H9 (cell line): ENCODE measurements at regions not wholly inside any gene's neighbourhood (a gene's known extent, or its start where the extent isn't known, plus 50 kb on each side); places are given as distances from the start of the nearest gene placed in this dataset.

Experiments used
- DNase-seq: peaks from one replicate; pipeline ENCODE4 v3.0.0-alpha.2; 2017
- H2AFZ ChIP-seq: one replicate; pipeline ENCODE4 v1.6.1; 2013; ENCODE audit warnings: mild to moderate bottlenecking, low read length, control low read depth, moderate library complexity
- H2AK5ac ChIP-seq: 2 replicates; pipeline ENCODE4 v1.6.1; 2013; ENCODE audit warnings: low read length, control low read depth, mixed read lengths; ENCODE audit not compliant: insufficient read length
- H2BK120ac ChIP-seq: one replicate; pipeline ENCODE4 v1.6.1; 2013; ENCODE audit warnings: low read depth, mild to moderate bottlenecking, low read length, control low read depth, inconsistent platforms; ENCODE audit not compliant: poor library complexity, severe bottlenecking
- H2BK12ac ChIP-seq: 2 replicates; pipeline ENCODE4 v1.6.1; 2013; ENCODE audit warnings: low read length, control low read depth, mixed read lengths, low read depth; ENCODE audit not compliant: insufficient read length
- H2BK15ac ChIP-seq: 2 replicates; pipeline ENCODE4 v1.6.1; 2013; ENCODE audit warnings: low read depth, low read length, control low read depth
- H2BK20ac ChIP-seq: one replicate; pipeline ENCODE4 v1.6.1; 2013; ENCODE audit warnings: low read depth, mild to moderate bottlenecking, low read length, control low read depth, inconsistent platforms; ENCODE audit not compliant: poor library complexity, severe bottlenecking
- H2BK5ac ChIP-seq: 2 replicates; pipeline ENCODE4 v1.6.1; 2013; ENCODE audit warnings: low read length, control low read depth, mixed read lengths; ENCODE audit not compliant: insufficient read length
- H3K14ac ChIP-seq: 2 replicates; pipeline ENCODE4 v1.6.1; 2013; ENCODE audit warnings: low read length, control low read depth; ENCODE audit not compliant: insufficient read depth
- H3K18ac ChIP-seq: 2 replicates; pipeline ENCODE4 v1.6.1; 2013; ENCODE audit warnings: low read depth, mild to moderate bottlenecking, mixed read lengths, low read length, control low read depth; ENCODE audit not compliant: insufficient read length
- H3K23ac ChIP-seq: 2 replicates; pipeline ENCODE4 v1.6.1; 2013; ENCODE audit warnings: low read length, control low read depth, mixed read lengths, low read depth; ENCODE audit not compliant: insufficient read length
- H3K23me2 ChIP-seq: 2 replicates; pipeline ENCODE4 v1.6.1; 2013; ENCODE audit warnings: low read depth, mild to moderate bottlenecking, mixed read lengths, low read length, control low read depth; ENCODE audit not compliant: insufficient read length, poor library complexity, severe bottlenecking
- H3K27ac ChIP-seq: 2 replicates; pipeline ENCODE4 v1.5.1; 2013; ENCODE audit warnings: low read length, control low read depth, mixed read lengths, low read depth; ENCODE audit not compliant: insufficient read length
- H3K27me3 ChIP-seq: 2 replicates; pipeline ENCODE4 v1.6.1; 2013; ENCODE audit warnings: low read length, control low read depth, inconsistent platforms; ENCODE audit not compliant: insufficient read depth
- H3K4ac ChIP-seq: 2 replicates; pipeline ENCODE4 v1.6.1; 2013; ENCODE audit warnings: low read depth, mild to moderate bottlenecking, control low read depth, inconsistent platforms, low read length, moderate library complexity
- H3K4me1 ChIP-seq: 2 replicates; pipeline ENCODE4 v1.6.1; 2013; ENCODE audit warnings: low read length, control low read depth, inconsistent platforms; ENCODE audit not compliant: insufficient read depth
- H3K4me2 ChIP-seq: 2 replicates; pipeline ENCODE4 v1.6.1; 2013; ENCODE audit warnings: low read length, control low read depth, mixed read lengths; ENCODE audit not compliant: insufficient read length, insufficient read depth
- H3K56ac ChIP-seq: 2 replicates; pipeline ENCODE4 v1.6.1; 2013; ENCODE audit warnings: low read depth, mild to moderate bottlenecking, mixed read lengths, low read length, control low read depth; ENCODE audit not compliant: insufficient read length
- H3K79me1 ChIP-seq: 2 replicates; pipeline ENCODE4 v1.6.1; 2013; ENCODE audit warnings: low read depth, mild to moderate bottlenecking, moderate library complexity, low read length, control low read depth, inconsistent platforms; ENCODE audit not compliant: insufficient read depth, poor library complexity, severe bottlenecking
- H3K79me2 ChIP-seq: 2 replicates; pipeline ENCODE4 v1.6.1; 2013; ENCODE audit warnings: low read length, control low read depth, inconsistent platforms; ENCODE audit not compliant: insufficient read depth
- H3K9ac ChIP-seq: 2 replicates; pipeline ENCODE4 v1.6.1; 2013; ENCODE audit warnings: low read length, control low read depth, mixed read lengths; ENCODE audit not compliant: insufficient read length; ENCODE audit errors: extremely low read depth
- H3K9me3 ChIP-seq: one replicate; pipeline ENCODE4 v1.6.1; 2013; ENCODE audit warnings: low read depth, low read length, inconsistent platforms; ENCODE audit not compliant: control insufficient read depth
- H3T11ph ChIP-seq: one replicate; pipeline ENCODE4 v1.6.1; 2013; ENCODE audit warnings: mild to moderate bottlenecking, low read length, control low read depth, inconsistent platforms
- H4K20me1 ChIP-seq: one replicate; pipeline ENCODE4 v1.6.1; 2013; ENCODE audit not compliant: control insufficient read depth, insufficient read length, insufficient read depth
- H4K5ac ChIP-seq: 2 replicates; pipeline ENCODE4 v1.6.1; 2013; ENCODE audit warnings: low read depth, mild to moderate bottlenecking, mixed read lengths, low read length, control low read depth; ENCODE audit not compliant: insufficient read length
- H4K8ac ChIP-seq: replicated peaks from 2 replicates; pipeline ENCODE4 v1.6.1; 2013; ENCODE audit warnings: low read length, control low read depth, mixed read lengths, low read depth; ENCODE audit not compliant: insufficient read length
- H4K91ac ChIP-seq: 2 replicates; pipeline ENCODE4 v1.6.1; 2013; ENCODE audit warnings: low read depth, mild to moderate bottlenecking, moderate library complexity, mixed read lengths, low read length, control low read depth; ENCODE audit not compliant: insufficient read length
- H3K27ac Mint-ChIP-seq, 3 experiments: 2 replicates in 2 of 3; 3 replicates in 1 of 3; pipeline ENCODE4 v1.8.0; 2020 to 2021; ENCODE audit warnings: mixed read lengths in 3 of 3, mild to moderate bottlenecking in 1 of 3, moderate library complexity in 1 of 3
- H3K27me3 Mint-ChIP-seq: 2 replicates; pipeline ENCODE4 v1.8.0; 2021; ENCODE audit warnings: low read depth, mild to moderate bottlenecking, moderate library complexity, mixed read lengths
- H3K36me3 Mint-ChIP-seq, 3 experiments: 2 replicates in 2 of 3; 3 replicates in 1 of 3; pipeline ENCODE4 v1.8.0; 2020 to 2021; ENCODE audit warnings: low read depth in 3 of 3, mixed read lengths in 3 of 3; ENCODE audit not compliant: insufficient read depth in 1 of 3
- H3K4me1 Mint-ChIP-seq, 2 experiments: 2 replicates each; pipeline ENCODE4 v1.8.0; 2020; ENCODE audit warnings: mixed read lengths in 2 of 2
- H3K4me3 Mint-ChIP-seq, 2 experiments: 2 replicates in 1 of 2; 3 replicates in 1 of 2; pipeline ENCODE4 v1.8.0; 2020 to 2021; ENCODE audit warnings: mild to moderate bottlenecking in 2 of 2, mixed read lengths in 2 of 2, moderate library complexity in 1 of 2
- H3K9me3 Mint-ChIP-seq, 2 experiments: 2 replicates in 1 of 2; 3 replicates in 1 of 2; pipeline ENCODE4 v1.8.0; 2020; ENCODE audit warnings: mild to moderate bottlenecking in 2 of 2, mixed read lengths in 2 of 2, moderate library complexity in 1 of 2
- WGBS: extraction: QIAGEN DNeasy Blood & Tissue Kit; methylation state at CpG from one replicate; pipeline ENCODE4 v1.1.7; 2013; ENCODE audit warnings: missing lambda C conversion rate, low lambda C conversion rate, mixed read lengths; ENCODE audit not compliant: insufficient read length; ENCODE audit errors: extremely low coverage; 5-methylcytosine and 5-hydroxymethylcytosine counted together
- TF ChIP-seq, protein P1 (sequence below): fragments of 200-600 bp; sonication (generic); conservative IDR thresholded peaks from 3 replicates; pipeline ENCODE4 v1.8.0; 2021; ENCODE audit warnings: antibody characterized with exemption, mild to moderate bottlenecking

DNA sequence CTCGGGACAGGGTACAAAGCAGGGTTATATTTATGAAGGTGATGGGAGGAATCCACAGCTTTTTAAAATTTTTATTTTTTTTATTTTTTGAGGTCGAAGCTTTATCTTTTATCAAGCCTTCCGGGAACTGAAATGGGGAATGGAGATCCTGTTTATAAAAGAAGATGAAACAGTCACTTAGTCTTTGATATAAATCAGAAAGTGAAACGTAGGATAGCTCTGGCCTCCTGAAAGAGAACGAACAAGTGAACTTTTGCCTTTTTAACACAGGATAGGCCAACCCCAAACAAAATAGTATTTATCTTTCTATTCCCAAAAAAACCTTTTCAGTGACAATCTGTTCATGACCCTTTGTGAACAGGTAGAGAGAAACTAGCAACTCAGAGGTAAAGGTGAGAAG lies 634.0 kb upstream of the LMCD1 start:
- no peaks in the 10 kb centered on the region for H4K20me1 ChIP-seq
- no peaks in the 10 kb centered on the region for H3K4me1 ChIP-seq
- 0 out of 2 replicates have a peak, but pooled peaks cover 2% of the 10 kb centered on the region for H3K79me2 ChIP-seq
- TF ChIP-seq, protein P1, sequence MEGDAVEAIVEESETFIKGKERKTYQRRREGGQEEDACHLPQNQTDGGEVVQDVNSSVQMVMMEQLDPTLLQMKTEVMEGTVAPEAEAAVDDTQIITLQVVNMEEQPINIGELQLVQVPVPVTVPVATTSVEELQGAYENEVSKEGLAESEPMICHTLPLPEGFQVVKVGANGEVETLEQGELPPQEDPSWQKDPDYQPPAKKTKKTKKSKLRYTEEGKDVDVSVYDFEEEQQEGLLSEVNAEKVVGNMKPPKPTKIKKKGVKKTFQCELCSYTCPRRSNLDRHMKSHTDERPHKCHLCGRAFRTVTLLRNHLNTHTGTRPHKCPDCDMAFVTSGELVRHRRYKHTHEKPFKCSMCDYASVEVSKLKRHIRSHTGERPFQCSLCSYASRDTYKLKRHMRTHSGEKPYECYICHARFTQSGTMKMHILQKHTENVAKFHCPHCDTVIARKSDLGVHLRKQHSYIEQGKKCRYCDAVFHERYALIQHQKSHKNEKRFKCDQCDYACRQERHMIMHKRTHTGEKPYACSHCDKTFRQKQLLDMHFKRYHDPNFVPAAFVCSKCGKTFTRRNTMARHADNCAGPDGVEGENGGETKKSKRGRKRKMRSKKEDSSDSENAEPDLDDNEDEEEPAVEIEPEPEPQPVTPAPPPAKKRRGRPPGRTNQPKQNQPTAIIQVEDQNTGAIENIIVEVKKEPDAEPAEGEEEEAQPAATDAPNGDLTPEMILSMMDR, result no peak
- H4K91ac ChIP-seq, result no peak overlapping the region
- H3K18ac ChIP-seq, result no peak overlapping the region
- H3K23ac ChIP-seq, result no peak overlapping the region
- no peak overlapping the region for H3K4me3 Mint-ChIP-seq
- no peak overlapping the region for H3T11ph ChIP-seq
- H4K8ac ChIP-seq, result no peak overlapping the region
- H3K14ac ChIP-seq, result no peak overlapping the region
- no peak overlapping the region for H3K4ac ChIP-seq
- no peak overlapping the region for H2BK5ac ChIP-seq
- H4K5ac ChIP-seq, result no peak overlapping the region
- no peak overlapping the region for H3K27ac Mint-ChIP-seq
- H3K27me3 ChIP-seq, result no peaks in the 10 kb centered on the region
- H2AK5ac ChIP-seq, result no peak overlapping the region
- no peak overlapping the region for H3K9ac ChIP-seq
- H2BK12ac ChIP-seq, result no peak overlapping the region
- H3K56ac ChIP-seq, result no peak overlapping the region
- no CpG with 5 or more reads among the region's 5 CpGs for WGBS
- no peak overlapping the region for H3K27ac ChIP-seq
- no peaks in the 10 kb centered on the region for H3K9me3 ChIP-seq
- H3K4me2 ChIP-seq, result no peak overlapping the region
- H2BK120ac ChIP-seq, result no peak overlapping the region
- H3K23me2 ChIP-seq, result no peaks in the 10 kb centered on the region
- H2BK20ac ChIP-seq, result no peak overlapping the region
- no peak overlapping the region for H2BK15ac ChIP-seq
- H3K4me1 Mint-ChIP-seq, result no peaks in the 10 kb centered on the region; a peak in 1 of 4 replicates
- H3K27me3 Mint-ChIP-seq, result no peaks in the 10 kb centered on the region
- no peaks in the 10 kb centered on the region for H3K79me1 ChIP-seq
- no peak for DNase-seq
- H3K9me3 Mint-ChIP-seq, result peaks cover 0 to 9% of the 10 kb centered on the region in 2 experiments; a peak in 4 of 5 replicates
- peaks cover 0 to 5% (median 0%) of the 10 kb centered on the region in 3 experiments; a peak in 2 of 7 replicates for H3K36me3 Mint-ChIP-seq
- no peak overlapping the region for H2AFZ ChIP-seq
